AG08396 (cell line): ENCODE measurements at regions not wholly inside any gene's neighbourhood (a gene's known extent, or its start where the extent isn't known, plus 50 kb on each side); places are given as distances from the start of the nearest gene placed in this dataset.
"Not testable (repeated sequence)": the region's sequence is repeated elsewhere in the genome, so short reads cannot be mapped to it uniquely, and the experiment has no call there.

Experiments used
- DNase-seq: peaks from one replicate; pipeline ENCODE4 v3.0.0; 2012; ENCODE audit warnings: low spot score, mixed read lengths

DNA sequence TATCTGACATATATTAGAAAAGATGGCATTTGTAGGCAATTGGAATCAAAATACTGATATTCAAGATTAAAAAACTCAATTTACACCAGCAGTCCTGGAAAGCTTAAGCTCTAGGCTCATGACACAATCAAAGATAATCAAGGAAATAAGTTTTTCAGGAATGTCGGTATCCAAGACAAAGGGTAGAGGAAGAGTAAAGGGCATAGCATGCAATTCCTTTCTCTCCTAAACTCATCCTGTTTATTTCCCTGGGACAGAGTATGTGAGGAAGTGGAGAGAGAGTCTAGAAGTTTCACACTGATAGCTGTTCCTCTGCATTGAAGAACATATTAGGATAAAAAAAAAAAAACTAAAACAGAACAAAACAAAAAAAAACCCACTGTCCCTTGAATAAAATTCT, 2452.1 kb downstream of the PCDH9 start:
- no peak for DNase-seq

DNA sequence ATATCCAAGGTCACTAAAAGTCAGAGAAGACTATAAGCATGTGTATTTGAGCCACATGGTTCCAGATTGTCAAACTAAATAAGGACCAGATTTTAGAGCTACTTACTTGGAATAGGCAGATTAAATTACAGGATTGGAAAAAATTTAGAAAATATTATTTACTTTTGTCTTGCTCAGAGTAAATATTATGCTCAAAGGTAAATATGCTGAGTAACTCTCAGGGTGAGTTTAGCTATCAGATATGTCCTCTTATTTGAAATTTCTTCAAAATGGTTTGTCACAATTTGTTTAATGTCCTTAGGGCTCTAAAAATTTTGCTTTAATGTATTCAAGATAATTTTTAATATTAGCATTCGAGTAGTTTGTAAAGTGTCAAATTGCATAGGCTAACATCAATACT, 2455.2 kb downstream of the PCDH9 start:
- no peak for DNase-seq

GRCh38 chr13:64770743-64771142, 2459.4 kb downstream of the PCDH9 start:
- no peak for DNase-seq

DNA sequence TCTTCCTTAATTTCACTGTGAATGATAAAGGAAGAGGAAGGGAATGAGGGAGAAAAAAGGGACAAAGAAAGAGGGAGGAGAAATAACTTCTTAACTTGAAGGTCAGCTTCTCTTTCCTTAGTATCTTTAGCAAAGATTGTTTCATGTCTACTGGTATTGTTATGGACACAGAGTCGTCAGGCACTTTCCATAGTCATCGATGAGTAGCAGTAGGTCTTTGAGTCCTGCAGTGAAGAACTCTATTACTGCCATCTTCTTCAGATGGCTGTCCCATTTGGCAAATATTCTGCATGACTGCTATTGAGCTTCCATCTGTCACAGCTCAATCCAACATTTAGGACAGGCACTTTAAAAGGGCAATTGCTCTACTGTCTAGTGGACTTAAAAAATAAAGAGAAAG, 2463.1 kb downstream of the PCDH9 start:
- DNase-seq = no peak

GRCh38 chr13:64765636-64766035, 2464.5 kb downstream of the PCDH9 start:
- no peak for DNase-seq

- DNase-seq = no peak
Observed at GRCh38 chr13:64758521-64759244, 2471.5 kb downstream of the PCDH9 start.

DNA sequence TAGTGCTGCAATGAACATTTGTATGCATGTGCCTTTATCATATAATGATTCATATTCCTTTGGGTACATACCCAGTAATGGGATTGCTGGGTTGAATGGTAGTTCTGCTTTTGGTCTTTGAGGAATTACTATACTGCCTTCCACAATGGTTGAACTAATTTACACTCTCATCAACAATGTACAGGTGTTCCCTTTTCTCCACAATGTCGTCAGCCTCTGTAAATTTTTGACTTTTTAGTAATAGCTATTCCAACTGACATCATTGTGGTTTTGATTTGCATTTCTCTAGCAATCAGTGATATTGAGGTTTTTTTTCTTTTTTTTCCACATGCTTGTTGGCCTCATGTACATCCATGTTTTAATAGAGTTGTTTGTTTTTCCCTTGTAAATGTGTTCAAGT, 2473.5 kb downstream of the PCDH9 start:
- DNase-seq = no peak

GRCh38 chr13:64755961-64756360, 2474.2 kb downstream of the PCDH9 start:
- DNase-seq = no peak

GRCh38 chr13:64753233-64754000, 2476.7 kb downstream of the PCDH9 start:
- DNase-seq = no peak

DNA sequence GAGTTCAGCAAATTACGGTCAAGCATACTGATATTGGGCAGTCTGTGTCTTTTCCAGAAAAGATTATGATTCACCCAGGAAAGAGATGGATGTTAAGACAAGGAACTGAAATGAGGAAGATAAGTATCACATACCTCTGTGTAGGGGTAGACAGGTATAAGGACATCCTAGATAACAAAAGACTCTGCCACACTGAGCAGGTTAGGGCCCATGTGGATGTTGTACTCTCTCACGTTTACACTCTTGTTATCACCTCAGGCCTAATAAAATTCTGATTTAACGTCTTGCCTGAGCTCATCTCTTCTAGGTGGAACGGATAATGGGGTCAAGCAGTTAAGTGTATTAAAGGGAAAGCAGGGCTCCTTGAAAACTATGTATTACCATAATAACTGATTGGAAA, 2480.8 kb downstream of the PCDH9 start:
- no peak for DNase-seq

DNA sequence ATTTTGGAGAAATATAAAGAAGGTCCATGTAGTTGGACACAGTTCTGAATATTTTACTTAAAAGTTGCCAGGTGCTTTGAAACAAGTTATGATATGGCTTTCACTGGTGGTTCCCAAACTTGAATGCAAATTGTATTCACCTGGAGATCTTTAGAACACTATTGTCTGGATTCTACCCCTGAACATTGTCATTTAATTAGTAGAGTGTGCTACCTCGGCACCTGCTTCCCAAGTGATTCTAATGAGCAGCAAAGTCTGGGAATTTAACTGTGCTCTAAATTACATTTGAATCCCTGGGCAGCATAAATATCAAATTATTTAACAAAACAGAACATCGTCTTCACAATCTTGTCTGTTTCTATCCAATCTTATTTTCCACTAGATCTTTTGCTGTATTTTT, 2483.3 kb downstream of the PCDH9 start:
- no peak for DNase-seq

GRCh38 chr13:64740493-64740892, 2489.6 kb downstream of the PCDH9 start:
- DNase-seq = no peak

DNA sequence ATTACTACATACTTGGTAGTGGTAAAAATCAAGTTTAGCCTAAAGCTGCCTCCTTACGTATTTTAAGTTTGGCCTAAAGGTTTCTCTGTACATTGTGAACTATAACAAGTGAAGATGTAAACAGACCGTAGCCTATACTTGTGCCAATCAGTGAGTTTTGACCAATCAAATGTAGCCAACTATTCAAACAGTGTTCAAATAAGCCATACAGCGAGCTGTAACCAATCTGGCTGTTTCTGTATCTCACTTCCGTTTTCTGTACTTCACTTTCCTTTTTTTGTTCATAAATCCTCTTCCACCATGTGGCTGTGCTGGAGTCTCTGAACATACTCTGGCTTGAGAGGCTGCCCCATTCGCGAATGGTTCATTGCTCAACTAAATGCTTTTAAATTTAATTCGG, 2504.6 kb downstream of the PCDH9 start:
- DNase-seq = no peak

GRCh38 chr13:64723724-64724123, 2506.4 kb downstream of the PCDH9 start:
- peak; percentile 1 for DNase-seq

DNA sequence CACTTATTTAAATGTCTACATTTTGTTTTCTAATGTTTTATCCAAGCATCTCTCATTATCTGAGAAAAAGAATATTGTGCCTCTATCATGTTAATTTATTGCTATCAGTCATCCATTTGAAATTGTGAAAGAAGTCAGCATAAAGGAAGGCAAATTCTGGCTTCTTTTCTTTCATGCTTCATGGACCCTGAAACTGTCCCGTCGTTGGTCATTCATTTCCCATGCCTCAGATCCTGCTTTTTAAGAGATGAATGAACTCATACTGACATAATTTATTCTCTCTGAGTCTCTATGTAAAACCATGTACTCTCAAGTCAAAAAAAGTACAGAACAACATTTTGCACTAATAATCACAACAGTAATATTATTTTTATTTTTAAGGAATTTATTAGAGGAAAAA, 2512.0 kb downstream of the PCDH9 start:
- DNase-seq = no peak

DNA sequence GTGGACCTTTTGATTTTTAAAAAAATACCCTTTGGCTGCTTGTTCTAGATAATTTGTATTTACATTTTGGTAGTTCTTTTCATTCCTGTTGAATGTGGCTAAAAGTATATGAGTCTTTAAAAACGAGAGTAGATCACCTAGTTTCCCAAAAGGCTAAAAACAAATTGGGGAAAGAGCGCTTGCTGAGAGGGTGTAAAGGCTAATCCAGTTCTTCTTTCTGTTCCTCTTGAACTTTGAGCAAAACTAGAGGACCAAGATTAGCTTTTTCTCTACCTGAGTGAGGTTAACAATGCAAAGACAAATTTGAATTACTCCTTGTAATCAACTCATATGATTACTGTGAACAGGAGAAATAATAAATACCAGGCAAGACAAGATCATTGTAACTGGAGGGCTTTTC, 2513.2 kb downstream of the PCDH9 start:
- DNase-seq = no peak

- no peak for DNase-seq
Observed at GRCh38 chr13:64709079-64709478, 2521.1 kb downstream of the PCDH9 start.

DNA sequence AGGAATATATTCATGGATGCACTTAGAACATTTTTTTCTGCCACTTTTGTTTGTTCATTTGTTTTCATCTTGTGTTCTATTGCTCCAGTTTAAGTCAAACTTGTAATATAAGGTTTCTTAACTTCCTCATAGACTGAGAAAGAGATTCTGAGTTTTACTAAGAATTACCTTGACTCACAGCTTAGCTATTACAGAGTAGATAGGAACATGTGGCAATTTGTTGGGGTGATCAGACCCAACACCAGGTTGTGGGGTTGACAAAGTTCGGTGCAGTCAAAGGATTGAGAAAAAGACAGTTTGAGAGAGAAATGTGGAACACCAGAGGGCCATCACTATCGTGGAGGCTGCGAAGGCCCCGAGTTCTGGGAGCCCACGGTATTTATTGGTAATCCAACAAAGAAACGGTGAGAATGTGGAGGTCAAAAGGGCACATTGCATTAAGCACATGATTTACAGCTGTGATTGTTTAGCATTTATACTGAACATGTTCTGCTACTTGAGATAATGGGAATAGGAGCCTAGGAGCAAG, 2526.0 kb downstream of the PCDH9 start:
- DNase-seq = no peak

GRCh38 chr13:64697226-64697625, 2532.9 kb downstream of the PCDH9 start:
- no peak for DNase-seq

- no peak for DNase-seq
Observed at GRCh38 chr13:64688893-64689677, 2541.1 kb downstream of the PCDH9 start.

DNA sequence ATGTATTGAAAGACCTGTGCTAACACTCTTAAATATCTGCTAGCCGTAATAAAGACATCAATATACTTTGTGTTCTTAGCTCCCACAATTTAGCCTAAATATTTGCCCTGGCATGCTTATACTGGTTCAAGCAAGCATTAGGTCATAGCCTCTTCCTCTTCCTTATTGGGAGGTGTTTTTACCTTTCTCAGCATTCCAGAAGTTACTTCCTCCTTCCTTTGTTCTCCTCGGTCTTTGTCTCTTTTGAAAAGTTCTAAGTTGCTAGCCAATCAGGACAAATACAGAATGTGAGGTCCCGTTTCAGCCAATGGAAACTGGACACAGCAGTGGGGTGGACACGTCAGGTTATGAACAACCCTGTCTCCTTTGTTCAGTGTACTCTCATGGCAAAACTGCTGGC, 2543.6 kb downstream of the PCDH9 start:
- DNase-seq = not testable (repeated sequence)

DNA sequence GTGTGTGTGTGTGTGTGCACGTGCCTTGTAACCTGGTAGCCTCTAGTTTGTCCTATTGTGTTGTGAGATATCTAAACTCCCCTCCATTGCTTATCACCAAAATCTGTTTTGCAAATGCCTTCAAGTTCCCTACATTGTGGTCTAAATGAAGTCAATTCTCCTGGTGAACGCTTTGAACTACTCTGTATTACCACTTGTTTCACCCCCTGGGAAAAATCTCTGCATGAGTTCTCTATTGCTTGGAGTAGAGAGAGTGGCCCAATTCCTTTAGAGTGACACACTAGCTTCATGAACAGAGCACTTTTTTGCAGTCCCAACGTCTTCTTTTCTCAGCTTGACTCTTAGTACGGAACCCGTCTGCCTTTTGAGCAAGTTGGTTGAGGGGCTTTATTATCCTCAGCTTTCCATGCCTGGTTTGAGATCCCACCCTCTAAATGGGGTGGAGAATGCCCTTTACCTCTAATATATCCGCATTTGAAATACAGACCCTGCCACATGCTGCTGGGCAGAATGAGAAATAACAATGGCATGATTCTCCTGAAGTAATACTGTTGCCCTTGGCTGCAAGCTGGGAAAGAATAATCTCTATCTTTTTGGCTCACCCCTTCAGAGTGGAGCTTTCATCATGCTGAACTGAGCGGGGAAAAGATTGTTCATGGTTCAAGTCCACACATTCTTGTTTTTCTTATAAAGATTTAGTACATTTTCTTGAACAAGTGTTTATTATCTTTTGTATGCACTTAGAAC, 2545.3 kb downstream of the PCDH9 start:
- no peak for DNase-seq
